Left ventricle myocardium inferior (tissue), 1 donor: ENCODE measurements at regions not wholly inside any gene's neighbourhood (a gene's known extent, or its start where the extent isn't known, plus 50 kb on each side); places are given as distances from the start of the nearest gene placed in this dataset.
A peak's percentile ranks its signal among the peaks of the same experiment; 100 is the strongest.

ENCODE experiments used
- DNase-seq: peaks from one replicate; pipeline ENCODE4 v3.0.0-alpha.2; 2020
- H3K27ac ChIP-seq: fragments of 200-600 bp; replicated peaks from 2 replicates; pipeline ENCODE4 v1.8.0; 2021
- H3K27me3 ChIP-seq: fragments of 200-600 bp; 2 replicates; pipeline ENCODE4 v1.8.0; 2021; ENCODE audit warnings: low read depth
- H3K36me3 ChIP-seq: fragments of 200-600 bp; 2 replicates; pipeline ENCODE4 v1.8.0; 2021
- H3K4me1 ChIP-seq: fragments of 200-600 bp; 2 replicates; pipeline ENCODE4 v1.8.0; 2021
- H3K4me3 ChIP-seq: fragments of 200-600 bp; 2 replicates; pipeline ENCODE4 v1.8.0; 2021; ENCODE audit warnings: mild to moderate bottlenecking, moderate library complexity
- H3K9me3 ChIP-seq: fragments of 200-600 bp; replicated peaks from 2 replicates; pipeline ENCODE4 v1.8.0; 2021
- CTCF ChIP-seq: fragments of 200-600 bp; IDR thresholded peaks from 2 replicates; pipeline ENCODE4 v1.8.0; 2021; ENCODE audit warnings: antibody characterized with exemption, mild to moderate bottlenecking, borderline replicate concordance
- intact Hi-C: fragments of 100-400 bp; cut with micrococcal nuclease; formaldehyde crosslinking; loops from one replicate; pipeline ENCODE4 v1.11.0; 2022
- donor health status: DM: no; HTN: yes; CAD: no; lungs with severe emphysema.

DNA sequence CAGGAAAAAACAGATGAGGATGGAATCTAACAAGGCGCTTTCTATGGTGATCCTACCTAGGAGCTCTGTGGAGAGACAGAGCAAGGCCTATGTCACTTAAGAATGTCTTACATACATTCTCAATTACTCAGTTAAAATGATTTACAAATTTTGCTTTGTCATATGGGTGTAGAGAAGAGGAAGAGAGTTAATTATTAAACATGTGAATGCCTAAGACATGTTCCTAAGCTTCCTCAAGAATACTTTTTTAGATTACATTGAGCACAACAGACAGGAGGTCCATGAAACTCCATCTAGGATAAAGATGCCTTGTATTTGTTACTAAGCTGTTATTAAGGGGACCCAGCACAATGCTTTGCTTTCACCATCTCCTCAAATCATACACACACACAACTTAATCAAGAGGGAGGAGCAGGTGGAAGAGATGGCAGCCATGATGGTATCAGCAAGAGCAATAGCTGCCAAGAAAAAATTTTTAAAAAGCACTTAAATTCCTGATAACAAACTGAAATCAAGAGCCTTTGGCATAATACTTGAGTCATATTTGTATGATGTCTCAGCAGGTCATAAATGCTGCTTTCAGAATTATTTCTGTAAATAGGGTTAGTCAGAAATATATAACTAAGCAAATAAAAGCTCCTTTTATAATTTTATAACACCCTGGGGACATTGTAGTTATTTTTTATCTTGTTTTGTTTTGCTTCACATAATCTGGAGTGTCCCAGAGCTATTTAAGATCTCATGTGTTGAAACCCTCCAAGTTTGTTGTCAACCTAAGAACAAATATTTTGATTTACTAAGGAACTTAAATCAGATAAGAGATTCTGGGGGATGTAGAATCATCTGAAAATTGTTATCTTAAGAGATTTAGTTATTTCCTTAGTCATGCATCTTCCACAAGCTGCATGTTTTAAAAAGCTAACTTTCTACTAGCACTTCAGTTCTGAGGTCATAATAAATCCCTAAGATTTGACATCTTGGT is 70.0 kb upstream of the CD2AP start:
- DNase-seq, result no peak
- no peak for TF ChIP-seq CTCF
- intact Hi-C loops, result no loop called here
- Histone ChIP-seq H3K9me3 (no peaks in the 10 kb centered on the region), H3K4me1 (no peaks in the 10 kb centered on the region), H3K36me3 (no peaks in the 10 kb centered on the region), H3K27me3 (no peaks in the 10 kb centered on the region), H3K4me3 (no peak overlapping the region), H3K27ac (no peak overlapping the region)

- Histone ChIP-seq H3K36me3 (no peaks in the 10 kb centered on the region), H3K27ac (peak overlapping the region; percentile 63), H3K4me3 (peak overlapping the region; percentile 58), H3K4me1 (peaks cover 13% of the 10 kb centered on the region), H3K27me3 (no peaks in the 10 kb centered on the region), H3K9me3 (no peaks in the 10 kb centered on the region)
- intact Hi-C loops, result loop anchor here (10.0 kb wide), 2 partner anchors 201 to 371 kb away; partner anchors contain the start of gene OPN5
- TF ChIP-seq CTCF, result peak; percentile 92
- DNase-seq, result no peak
These were observed 63.7 kb upstream of the CD2AP start for GRCh38 chr6:47413752-47414422.

DNA sequence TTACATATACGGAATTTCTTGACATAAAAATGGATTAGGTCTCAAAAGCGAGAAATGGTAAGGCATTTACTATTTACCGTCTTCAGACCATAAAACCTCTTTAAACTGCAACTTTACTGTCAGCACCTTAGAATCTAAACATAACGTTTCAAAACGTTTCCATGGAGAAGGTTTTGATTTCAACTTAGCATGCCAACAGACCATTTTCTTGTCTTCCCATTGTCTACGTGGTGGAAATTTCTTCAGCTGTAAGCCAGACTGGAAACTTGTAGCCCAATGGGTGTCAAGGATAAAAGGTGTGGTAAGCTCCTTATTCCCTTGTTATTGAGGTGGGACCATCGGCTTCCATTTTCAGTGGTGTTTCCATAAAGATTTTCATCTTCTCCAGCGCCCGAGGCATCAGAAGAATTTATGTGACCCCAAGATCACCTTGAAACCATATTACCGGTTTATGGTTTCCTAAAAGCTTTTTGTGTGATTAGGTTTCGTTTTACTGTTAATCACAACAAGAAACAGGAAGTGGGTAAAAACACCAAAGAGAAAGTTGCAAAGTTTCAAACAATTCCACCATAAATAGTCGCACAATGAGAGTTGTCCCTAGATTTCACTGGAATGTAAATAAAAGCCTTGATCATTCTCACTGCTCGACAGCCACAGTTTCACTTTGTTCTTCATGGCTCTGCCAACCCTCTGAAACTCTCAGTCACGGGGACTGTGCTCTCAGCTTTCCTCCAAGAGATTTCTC is 63.0 kb upstream of the CD2AP start:
- intact Hi-C loops, result loop anchor here (10.0 kb wide), 2 partner anchors 200 to 370 kb away; partner anchors contain the start of gene OPN5
- Histone ChIP-seq H3K36me3 (no peaks in the 10 kb centered on the region), H3K27ac (peak overlapping the region; percentile 63), H3K4me1 (peaks cover 13% of the 10 kb centered on the region), H3K27me3 (no peaks in the 10 kb centered on the region), H3K4me3 (peak overlapping the region; percentile 58), H3K9me3 (no peaks in the 10 kb centered on the region)
- TF ChIP-seq CTCF, result no peak
- DNase-seq, result no peak

GRCh38 chr6:47416396-47417345 is 60.9 kb upstream of the CD2AP start:
- Histone ChIP-seq H3K27ac (no peak overlapping the region), H3K4me1 (peaks cover 17% of the 10 kb centered on the region), H3K4me3 (no peak overlapping the region), H3K27me3 (no peaks in the 10 kb centered on the region), H3K36me3 (no peaks in the 10 kb centered on the region), H3K9me3 (no peaks in the 10 kb centered on the region)
- no peak for TF ChIP-seq CTCF
- intact Hi-C loops, result loop anchor here (10.0 kb wide), 2 partner anchors 198 to 368 kb away; partner anchors contain the start of gene OPN5
- DNase-seq, result no peak
